Epithelial cell of proximal tubule (primary cell): ENCODE measurements at regions not wholly inside any gene's neighbourhood (a gene's known extent, or its start where the extent isn't known, plus 50 kb on each side); places are given as distances from the start of the nearest gene placed in this dataset.
"Not testable (repeated sequence)": the region's sequence is repeated elsewhere in the genome, so short reads cannot be mapped to it uniquely, and the experiment has no call there.

Source experiments
- DNase-seq: peaks from one replicate; pipeline ENCODE4 v3.0.0-alpha.2; 2011; ENCODE audit warnings: low read depth
- H3K4me3 ChIP-seq: 2 replicates; pipeline ENCODE4 v1.5.1; 2011; ENCODE audit warnings: low read depth, mild to moderate bottlenecking, low read length
- CTCF ChIP-seq: conservative IDR thresholded peaks from 2 replicates; pipeline ENCODE4 v1.5.1; 2012; ENCODE audit warnings: low read depth, mild to moderate bottlenecking, low read length

- no peak for DNase-seq
- no peak for TF ChIP-seq CTCF
- H3K4me3 ChIP-seq = no peak overlapping the region
Observed at GRCh38 chr6:134619077-134619476, 301.2 kb upstream of the SGK1 start.

- no peak overlapping the region for H3K4me3 ChIP-seq
- TF ChIP-seq CTCF = no peak
- DNase-seq = no peak
Observed at GRCh38 chr6:134614606-134615485, 296.9 kb upstream of the SGK1 start.

- not testable (repeated sequence) for DNase-seq, H3K4me3 ChIP-seq
Observed at GRCh38 chr6:134612128-134612527, 294.2 kb upstream of the SGK1 start.

- H3K4me3 ChIP-seq = no peak overlapping the region
- DNase-seq = no peak
- TF ChIP-seq CTCF = no peak
Observed at GRCh38 chr6:134610411-134610810, 292.5 kb upstream of the SGK1 start.

GRCh38 chr6:134609716-134610261 lies 291.9 kb upstream of the SGK1 start:
- no peak overlapping the region for H3K4me3 ChIP-seq
- DNase-seq = no peak
- no peak for TF ChIP-seq CTCF

- no peak overlapping the region for H3K4me3 ChIP-seq
- no peak for DNase-seq
- no peak for TF ChIP-seq CTCF
Observed at GRCh38 chr6:134607411-134607810, 289.5 kb upstream of the SGK1 start.

GRCh38 chr6:134605034-134605433 lies 287.1 kb upstream of the SGK1 start:
- no peak overlapping the region for H3K4me3 ChIP-seq
- TF ChIP-seq CTCF = no peak
- DNase-seq = no peak
